Muscle of arm (tissue), 1 donor: ENCODE measurements at regions not wholly inside any gene's neighbourhood (a gene's known extent, or its start where the extent isn't known, plus 50 kb on each side); places are given as distances from the start of the nearest gene placed in this dataset.
"Not testable (repeated sequence)": the region's sequence is repeated elsewhere in the genome, so short reads cannot be mapped to it uniquely, and the experiment has no call there.

Source experiments
- DNase-seq: peaks from one replicate; pipeline ENCODE4 v3.0.0-alpha.2; 2013

DNA sequence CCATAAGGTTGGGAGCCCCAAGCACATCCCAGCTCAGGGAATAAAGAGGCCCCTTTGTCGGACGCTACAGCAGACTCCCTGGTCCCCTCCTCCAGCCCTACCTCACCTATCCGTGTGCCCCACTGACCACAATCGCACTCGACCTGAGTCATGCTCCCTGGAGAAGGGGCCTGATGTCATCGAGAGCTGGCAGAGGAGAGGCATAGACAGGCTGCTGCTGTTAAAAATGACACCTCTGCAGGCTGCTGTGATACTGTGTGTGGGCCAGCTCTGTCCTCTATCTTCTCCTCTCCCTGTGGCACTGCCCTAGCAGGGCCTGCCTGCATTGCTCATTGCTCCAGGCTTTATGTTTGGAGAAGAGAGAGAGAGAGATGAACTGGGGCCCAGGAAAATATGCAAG lies 123.4 kb upstream of the SYT13 start:
- no peak for DNase-seq

DNA sequence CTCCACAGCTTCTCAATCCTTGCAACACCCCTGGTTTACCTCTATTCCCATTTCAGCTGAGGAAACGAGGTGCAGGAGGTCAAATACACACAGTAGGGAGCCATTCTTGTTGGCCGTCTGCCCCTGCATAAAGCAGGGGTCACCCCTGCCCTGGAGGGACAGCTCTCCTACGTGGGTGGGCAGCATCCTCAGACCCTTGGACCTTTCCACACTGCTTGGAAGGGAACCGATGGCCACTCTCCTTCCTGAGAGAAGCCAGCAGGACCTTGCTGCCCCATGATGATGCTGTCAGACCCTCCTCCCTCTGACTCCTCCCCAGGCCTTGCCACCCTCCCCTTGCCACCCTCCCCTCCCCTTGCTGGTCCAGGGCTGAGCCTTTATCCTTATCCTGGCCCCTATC lies 121.1 kb upstream of the SYT13 start:
- DNase-seq, result no peak

GRCh38 chr11:45405916-45406670 lies 120.0 kb upstream of the SYT13 start:
- no peak for DNase-seq

DNA sequence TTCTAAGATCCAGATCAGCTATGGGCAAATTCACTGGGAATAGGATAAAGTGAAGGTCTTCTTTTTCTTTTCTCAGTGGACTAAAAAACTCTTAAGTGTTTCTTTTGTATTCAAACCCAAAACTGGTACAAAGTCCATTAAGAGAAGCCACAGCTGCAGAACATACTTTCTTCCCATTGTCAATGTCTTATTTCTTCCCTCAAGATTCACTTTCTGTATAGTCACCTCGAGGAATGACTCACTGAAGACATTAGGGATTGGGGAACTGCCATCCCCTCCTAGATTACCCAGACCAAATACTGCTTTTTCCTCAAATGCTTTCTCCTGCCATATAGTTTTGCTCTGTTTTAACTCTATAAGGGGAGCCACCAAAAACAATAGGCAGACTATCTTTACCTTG lies 117.4 kb upstream of the SYT13 start:
- DNase-seq, result not testable (repeated sequence)

- no peak for DNase-seq
Measured at GRCh38 chr11:45402049-45402630, 116.0 kb upstream of the SYT13 start.

DNA sequence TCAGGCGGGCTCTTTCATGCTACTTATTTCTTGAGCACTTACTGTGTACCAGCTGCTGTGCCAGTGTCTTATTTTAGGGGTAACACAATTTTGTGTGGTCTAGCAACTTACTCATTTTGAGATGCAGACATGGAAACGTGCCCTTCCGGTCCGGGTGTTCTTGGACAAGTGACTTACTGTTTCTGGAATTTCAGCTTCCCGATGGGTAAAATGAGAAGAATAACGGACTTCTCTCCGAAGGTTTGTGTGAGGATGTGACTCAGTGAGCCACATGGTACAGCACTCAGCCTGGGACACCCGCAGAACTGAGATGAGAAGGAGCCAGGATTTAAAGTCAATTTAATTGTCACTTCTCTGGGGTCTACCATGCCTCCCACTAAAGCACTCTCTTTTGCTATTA lies 114.5 kb upstream of the SYT13 start:
- no peak for DNase-seq

DNA sequence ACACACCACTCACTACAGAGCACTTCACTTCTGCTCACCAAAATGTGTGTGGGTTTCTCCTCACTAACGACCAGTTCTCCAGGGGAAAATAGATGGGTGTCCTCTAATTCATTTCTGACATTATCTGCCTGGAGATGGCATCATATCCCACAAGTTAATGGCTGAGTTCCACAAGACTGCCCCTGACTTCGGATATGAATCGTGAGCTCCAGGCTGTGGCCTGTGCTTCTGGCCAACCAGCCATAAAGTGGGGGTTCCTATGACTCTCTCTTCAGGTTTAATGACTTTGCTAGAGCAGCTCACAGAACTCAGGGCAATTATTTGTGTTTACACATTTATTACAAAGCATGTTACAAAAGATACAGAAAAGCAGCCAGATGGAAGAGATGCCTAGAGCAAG lies 113.0 kb upstream of the SYT13 start:
- no peak for DNase-seq

DNA sequence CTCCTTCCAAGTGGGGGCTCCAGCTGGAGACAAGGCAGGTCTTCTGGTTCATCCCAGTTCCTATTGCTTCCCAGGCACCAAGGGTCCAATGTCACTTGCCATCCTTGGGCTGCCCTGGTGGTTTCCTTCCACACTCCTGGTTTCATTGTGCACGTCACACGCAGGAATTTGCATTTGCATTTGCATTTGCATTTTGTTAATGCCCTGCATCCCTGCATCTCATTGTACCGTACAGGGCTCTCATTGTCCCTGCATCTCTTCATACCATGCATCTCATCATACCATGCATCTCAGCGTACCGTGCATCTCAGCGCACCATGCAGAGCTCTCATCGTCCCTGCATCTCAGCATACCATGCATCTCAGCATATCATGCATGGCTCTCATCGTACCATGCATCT lies 112.2 kb upstream of the SYT13 start:
- DNase-seq, result no peak

- no peak for DNase-seq
Measured at GRCh38 chr11:45396394-45396793, 110.3 kb upstream of the SYT13 start.

GRCh38 chr11:45395947-45396346 lies 109.8 kb upstream of the SYT13 start:
- no peak for DNase-seq

- DNase-seq, result no peak
Measured at GRCh38 chr11:45395421-45395820, 109.3 kb upstream of the SYT13 start.

DNA sequence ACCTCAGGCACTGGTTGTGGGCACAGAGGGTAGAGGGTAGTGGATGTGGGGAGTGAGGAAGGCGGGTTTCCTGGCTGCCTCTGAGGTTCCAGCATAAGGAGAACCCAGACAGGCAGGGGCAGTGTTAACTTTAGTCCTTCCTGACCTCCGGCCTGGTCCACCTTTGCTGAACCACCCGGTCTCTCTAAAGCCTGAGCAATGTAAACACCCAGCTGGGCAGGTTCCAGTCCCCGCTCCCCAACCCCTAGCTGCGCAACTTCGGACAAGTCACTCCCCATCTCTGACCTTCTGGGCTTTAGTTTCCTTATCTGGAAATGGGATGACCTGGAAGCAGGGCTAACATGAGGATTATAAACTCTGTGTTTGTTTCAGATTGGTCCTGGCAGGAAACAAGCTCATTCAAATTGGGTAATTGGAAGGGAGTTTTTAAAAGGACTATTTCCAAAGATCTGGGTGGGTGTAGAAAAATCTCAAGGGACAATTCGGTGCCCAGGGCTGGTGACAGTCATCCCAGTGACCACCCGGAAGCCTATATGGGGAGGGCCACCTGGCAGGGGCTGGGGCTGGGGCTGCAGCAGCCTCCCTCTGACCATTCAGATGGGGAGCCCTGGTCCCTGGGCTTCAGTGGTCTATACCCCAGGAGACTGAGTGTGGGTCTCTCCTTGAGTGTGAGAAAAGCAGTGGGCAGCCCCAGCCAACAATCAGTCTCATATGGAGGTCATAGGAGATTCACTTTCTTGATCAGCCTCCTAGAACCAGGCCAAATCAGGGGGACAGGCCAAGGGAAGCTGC lies 108.3 kb upstream of the SYT13 start:
- no peak for DNase-seq

DNA sequence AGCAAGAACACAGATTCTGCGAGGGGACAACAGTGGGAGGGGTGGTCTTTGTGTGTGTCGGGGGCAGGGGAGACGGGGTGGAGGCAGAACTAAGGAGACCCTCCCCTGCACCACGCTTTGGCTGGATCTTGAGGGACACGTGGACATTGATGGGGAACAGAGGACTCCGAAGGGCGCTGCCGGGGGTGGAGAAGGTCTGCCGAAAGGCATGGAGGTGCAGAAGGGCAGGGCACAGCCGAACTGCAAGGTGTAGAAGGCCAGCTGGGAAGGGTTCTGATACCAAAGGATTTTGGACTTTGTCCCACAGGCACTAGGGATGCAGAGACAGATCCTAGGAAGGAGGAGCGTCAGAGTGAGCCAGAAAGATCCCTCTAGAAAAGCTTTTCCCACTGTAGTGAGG lies 107.7 kb upstream of the SYT13 start:
- DNase-seq, result no peak

DNA sequence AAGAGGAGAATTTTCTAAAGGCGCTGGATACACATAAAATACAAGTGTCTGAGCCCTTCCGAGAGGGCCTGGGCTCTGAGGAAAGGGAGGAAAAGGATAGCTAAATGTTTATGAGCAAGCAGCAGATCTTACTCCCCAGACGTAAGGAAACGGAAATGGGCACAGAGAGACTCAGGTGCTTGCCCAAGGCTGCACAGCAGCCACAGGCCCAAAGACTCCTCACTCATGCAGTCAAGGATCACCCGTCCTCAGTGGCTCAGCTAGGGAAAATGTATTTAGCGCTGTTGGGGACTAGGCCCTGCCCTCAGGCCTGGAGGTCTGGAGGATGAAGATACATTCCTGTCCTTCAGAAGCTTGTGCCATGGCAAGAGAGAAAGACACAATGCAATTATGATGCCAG lies 107.2 kb upstream of the SYT13 start:
- DNase-seq, result no peak

DNA sequence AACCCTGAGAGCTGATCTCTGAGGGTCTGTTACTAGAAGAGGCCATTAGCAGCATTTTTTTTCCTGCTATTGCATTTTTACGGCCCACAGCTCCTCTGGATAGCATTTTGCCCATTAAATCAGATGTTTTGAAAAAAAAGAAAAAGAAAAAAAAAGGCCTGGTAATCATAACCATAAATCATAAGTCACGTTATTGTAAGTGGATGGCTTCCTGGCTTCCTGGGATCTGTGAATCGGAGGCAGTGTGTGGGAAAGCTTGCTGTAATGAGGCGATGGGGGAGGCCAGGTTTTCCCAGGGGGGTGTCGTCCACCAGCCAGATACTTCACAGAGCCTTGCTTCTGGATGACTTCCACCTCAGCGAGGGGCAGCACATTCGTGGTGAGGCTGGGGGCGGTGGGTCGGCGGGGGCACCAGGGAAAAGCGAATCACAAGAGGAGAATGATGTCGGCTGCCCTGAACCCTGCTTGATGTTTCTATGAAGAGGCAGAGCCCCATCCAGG lies 106.5 kb upstream of the SYT13 start:
- no peak for DNase-seq

DNA sequence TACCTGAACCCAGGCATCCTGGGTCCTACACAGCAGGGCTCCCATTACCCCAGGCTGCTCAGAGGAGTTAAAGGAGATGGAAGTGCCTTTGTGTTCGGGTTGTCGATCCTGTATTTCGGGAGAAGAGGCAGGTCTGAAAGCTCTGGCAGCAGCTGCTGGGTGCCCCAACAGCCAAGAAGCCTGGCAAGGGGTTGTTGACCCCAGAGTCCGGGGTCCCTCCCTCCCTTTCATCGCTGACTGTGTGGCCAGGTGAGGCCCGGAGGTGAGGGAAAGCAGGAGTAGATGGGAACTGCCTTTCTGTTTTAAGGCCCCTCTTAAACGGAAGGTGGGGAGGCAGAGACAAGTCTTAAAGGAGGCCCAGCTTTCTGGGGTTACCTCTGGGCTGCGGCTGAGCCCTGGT lies 106.0 kb upstream of the SYT13 start:
- DNase-seq, result no peak

DNA sequence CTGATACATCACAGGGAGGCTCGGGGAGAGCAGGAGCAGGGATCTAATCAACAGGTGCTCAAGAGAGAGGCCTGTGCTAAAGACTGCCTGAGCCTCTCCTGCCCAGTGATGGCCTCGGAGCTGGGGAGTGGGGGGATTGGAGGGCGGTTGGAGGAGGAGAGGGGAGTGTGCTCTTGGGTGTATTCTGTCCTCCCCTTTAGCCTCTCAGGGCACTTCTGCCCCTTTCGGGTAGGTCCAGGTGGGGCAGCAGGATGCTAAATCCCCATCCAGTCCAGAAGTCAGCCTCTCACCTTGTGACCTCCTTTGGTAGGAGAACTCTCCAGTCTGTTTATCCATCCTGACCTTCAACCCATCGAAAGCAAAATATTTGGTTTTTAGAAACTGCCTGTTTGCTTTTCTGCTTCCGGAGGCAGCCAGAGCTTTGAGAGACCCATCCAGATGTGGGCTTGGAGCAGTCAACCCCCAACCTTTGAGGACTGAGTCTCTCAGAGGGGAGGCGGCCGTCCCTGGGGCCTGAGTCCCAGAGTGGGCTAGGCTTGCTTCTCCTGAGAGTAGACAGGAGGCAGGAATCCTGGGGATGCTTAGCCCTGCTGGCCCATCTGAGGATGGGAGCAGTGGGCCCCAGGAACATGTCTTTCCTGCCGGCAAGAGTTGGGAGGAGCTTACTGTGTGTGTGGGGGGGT lies 105.2 kb upstream of the SYT13 start:
- DNase-seq, result no peak

- DNase-seq, result no peak
Measured at GRCh38 chr11:45390407-45390806, 104.3 kb upstream of the SYT13 start.

DNA sequence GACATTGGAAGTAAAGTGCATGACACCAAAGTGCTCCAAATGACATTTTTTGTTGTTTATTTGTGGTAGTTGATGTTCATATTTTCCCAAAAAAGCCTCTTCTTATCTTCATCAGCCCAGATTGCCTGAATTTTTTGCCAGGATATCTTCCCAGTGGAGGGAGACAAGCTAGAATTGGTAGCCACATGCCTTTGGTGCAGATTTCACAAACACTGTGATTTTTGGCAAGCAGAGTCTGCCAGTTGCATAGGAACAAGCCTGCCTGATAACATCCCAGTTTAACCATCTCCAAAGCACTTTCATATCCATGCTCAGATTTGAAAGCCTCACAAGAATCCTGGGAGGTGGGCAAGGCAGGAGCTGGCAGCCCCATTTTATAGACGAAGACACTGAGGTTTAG lies 102.3 kb upstream of the SYT13 start:
- DNase-seq, result no peak

- not testable (repeated sequence) for DNase-seq
Measured at GRCh38 chr11:45387885-45388284, 101.7 kb upstream of the SYT13 start.

DNA sequence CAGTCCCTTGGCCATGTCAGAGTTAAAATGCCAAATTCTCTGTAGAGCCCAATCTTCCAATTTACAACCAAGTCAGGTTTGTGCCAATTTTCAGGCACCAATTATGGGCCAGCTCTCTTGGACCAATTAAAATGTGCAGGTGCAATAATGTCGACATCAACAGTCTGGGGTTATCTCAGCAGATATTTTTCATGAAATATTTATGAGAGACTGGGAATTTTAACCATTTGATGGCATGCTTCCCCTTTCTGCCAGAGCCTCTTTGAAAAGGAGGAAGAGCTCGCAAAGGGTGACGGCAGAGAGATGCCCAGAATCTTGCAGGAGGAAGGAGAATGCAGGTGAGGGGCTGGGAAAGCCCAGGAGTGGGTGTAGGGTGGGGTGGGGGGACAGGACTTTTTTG lies 100.8 kb upstream of the SYT13 start:
- no peak for DNase-seq

DNA sequence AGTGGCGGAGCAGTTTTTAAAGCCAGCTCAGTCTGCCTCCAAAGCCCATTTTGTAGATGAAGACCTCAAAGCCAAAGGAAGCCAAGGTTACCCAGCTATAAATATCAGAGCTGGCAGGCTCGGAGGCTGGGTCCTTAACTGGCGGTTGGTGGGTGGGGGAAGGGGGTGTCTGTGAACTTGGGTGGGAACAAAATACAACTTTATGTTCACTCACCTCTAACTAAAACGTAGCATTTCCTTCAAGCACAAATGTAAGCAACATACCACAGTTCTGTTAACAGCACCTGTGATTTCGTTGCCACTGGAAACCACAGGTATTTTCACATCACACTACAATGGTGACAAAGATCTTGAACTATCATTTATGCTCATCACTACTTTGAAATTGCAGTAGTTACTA lies 99.7 kb upstream of the SYT13 start:
- no peak for DNase-seq
